Ovary (tissue), 7 donors: ENCODE measurements at regions not wholly inside any gene's neighbourhood (a gene's known extent, or its start where the extent isn't known, plus 50 kb on each side); places are given as distances from the start of the nearest gene placed in this dataset.

ENCODE experiments used
- DNase-seq, 5 donors: peaks; one replicate each; pipeline ENCODE4 v3.0.0-alpha.2; 2019 to 2020
- H3K27ac ChIP-seq, 2 donors: fragments of 200-600 bp; one replicate each; pipeline versions ENCODE4 v1.5.1 to v1.8.0; 2019 to 2022
- H3K27me3 ChIP-seq: fragments of 200-600 bp; one replicate; pipeline ENCODE4 v1.8.0; 2022
- H3K36me3 ChIP-seq: fragments of 200-600 bp; sonication (generic); one replicate; pipeline ENCODE4 v1.5.1; 2019
- H3K4me1 ChIP-seq: one replicate; pipeline ENCODE4 v1.8.1; 2013; ENCODE audit warnings: mild to moderate bottlenecking, moderate library complexity; ENCODE audit not compliant: insufficient read depth
- H3K4me3 ChIP-seq: fragments of 200-600 bp; sonication (generic); one replicate; pipeline ENCODE4 v1.5.1; 2017
- H3K9me3 ChIP-seq, 2 donors: fragments of 200-600 bp in 1 of 2; sonication (generic) in 1 of 2; one replicate each; pipeline versions ENCODE4 v1.5.1 to v1.8.1; 2013 to 2019; ENCODE audit warnings: mild to moderate bottlenecking in 1 of 2, moderate library complexity in 1 of 2
- CTCF ChIP-seq, 3 donors: fragments of 450-650 bp in 2 of 3; fragments of 200-600 bp in 1 of 3; IDR thresholded peaks; one replicate each; pipeline versions ENCODE4 v1.5.1 to v1.8.0; 2016 to 2022; ENCODE audit warnings: antibody characterized with exemption in 3 of 3, mild to moderate bottlenecking in 1 of 3
- EP300 ChIP-seq: sonication (generic); formaldehyde crosslinking; IDR thresholded peaks from one replicate; pipeline ENCODE4 v1.6.1; 2017; ENCODE audit warnings: antibody characterized with exemption
- POLR2A ChIP-seq: fragments of 450-650 bp; IDR thresholded peaks from one replicate; pipeline ENCODE4 v1.6.1; 2017; ENCODE audit warnings: antibody characterized with exemption, mild to moderate bottlenecking, moderate library complexity
- WGBS, 3 donors: extraction: QIAGEN DNeasy Blood & Tissue Kit in 1 of 3; methylation state at CpG; one replicate each; pipeline versions ENCODE4 v1.1.5 to v1.1.7; 2013 to 2017; 5-methylcytosine and 5-hydroxymethylcytosine counted together
- intact Hi-C, 4 donors: fragments of 100-400 bp; cut with DNase I; formaldehyde crosslinking; loops; one replicate each; pipeline versions ENCODE4 v1.11.0 to v1.15.1; 2022 to 2023
- donor health status: DM: no; HTN: no; CAD: no; lungs with moderate emphysema.
- donor health status: DM: no; HTN: no; CAD: no.
- donor health status: Bipolar disorder and iron deficiency.
- donor health status: DM: no; HTN: no; CAD: no.
- donor health status: DM: yes; HTN: yes; CAD: no.

GRCh38 chr5:165836046-165836445 lies 2330.6 kb downstream of the MAT2B start:
- no peaks in the 10 kb centered on the region for H3K4me1 ChIP-seq
- no peaks in the 10 kb centered on the region for H3K9me3 ChIP-seq
- WGBS, 3 donors, result 70 to 90% (median 87%) methylated on average over 1 of the region's 1 CpG
- TF ChIP-seq CTCF (IDR thresholded peaks at IDR 0.05), result no peak
- no peak for TF ChIP-seq EP300
- TF ChIP-seq POLR2A, result no peak
- no peaks in the 10 kb centered on the region for H3K27me3 ChIP-seq
- no peak for DNase-seq
- no peak overlapping the region for H3K27ac ChIP-seq
- H3K4me3 ChIP-seq, result no peak overlapping the region
- H3K36me3 ChIP-seq, result no peaks in the 10 kb centered on the region
- intact Hi-C loops, result no loop called here

- Histone ChIP-seq H3K4me1 (no peaks in the 10 kb centered on the region), H3K27me3 (no peaks in the 10 kb centered on the region), H3K27ac (no peak overlapping the region), H3K9me3 (no peaks in the 10 kb centered on the region), H3K36me3 (no peaks in the 10 kb centered on the region), H3K4me3 (no peak overlapping the region)
- intact Hi-C loops, result no loop called here
- TF ChIP-seq CTCF (IDR thresholded peaks at IDR 0.05) (no peak), POLR2A (no peak), EP300 (no peak)
- WGBS, 3 donors, result 73 to 82% (median 78%) methylated on average over 2 of the region's 2 CpGs
- DNase-seq, result no peak
These were observed 2331.9 kb downstream of the MAT2B start for GRCh38 chr5:165837286-165837685.

- Histone ChIP-seq H3K27me3 (no peaks in the 10 kb centered on the region), H3K4me1 (no peaks in the 10 kb centered on the region), H3K4me3 (no peak overlapping the region), H3K27ac (no peak overlapping the region), H3K36me3 (no peaks in the 10 kb centered on the region), H3K9me3 (no peaks in the 10 kb centered on the region)
- intact Hi-C loops, result no loop called here
- TF ChIP-seq CTCF (IDR thresholded peaks at IDR 0.05), result no peak
- TF ChIP-seq EP300, result no peak
- TF ChIP-seq POLR2A, result no peak
- WGBS, 3 donors, result 92 to 93% (median 93%) methylated on average over 5 of the region's 5 CpGs
- DNase-seq, result no peak
These were observed 2339.2 kb downstream of the MAT2B start for GRCh38 chr5:165844571-165844970.

- Histone ChIP-seq H3K27me3 (no peaks in the 10 kb centered on the region), H3K36me3 (no peaks in the 10 kb centered on the region), H3K4me1 (no peaks in the 10 kb centered on the region), H3K9me3 (no peaks in the 10 kb centered on the region), H3K4me3 (no peak overlapping the region), H3K27ac (no peak overlapping the region)
- WGBS, 3 donors, result 87 to 90% (median 88%) methylated on average over 1 of the region's 1 CpG
- no peak for DNase-seq
- intact Hi-C loops, result no loop called here
- TF ChIP-seq CTCF (IDR thresholded peaks at IDR 0.05), result no peak
These were observed 2352.7 kb downstream of the MAT2B start for GRCh38 chr5:165858118-165858517.

GRCh38 chr5:165859251-165859650 lies 2353.8 kb downstream of the MAT2B start:
- WGBS, 3 donors, result 74 to 82% (median 81%) methylated on average over 2 of the region's 2 CpGs
- Histone ChIP-seq H3K9me3 (no peaks in the 10 kb centered on the region), H3K27me3 (no peaks in the 10 kb centered on the region), H3K4me3 (no peak overlapping the region), H3K36me3 (no peaks in the 10 kb centered on the region), H3K4me1 (no peaks in the 10 kb centered on the region), H3K27ac (no peak overlapping the region)
- no peak for DNase-seq
- intact Hi-C loops, result no loop called here
- TF ChIP-seq CTCF (IDR thresholded peaks at IDR 0.05), result no peak
- no peak for TF ChIP-seq EP300
- TF ChIP-seq POLR2A, result no peak
